Activated CD4-positive, alpha-beta T cell treated with anti-CD3 and anti-CD28 coated beads, Interleukin-2, amount 10 ng/mL, durations not matched to agents 24 days and 14 days (primary cell): ENCODE measurements at regions not wholly inside any gene's neighbourhood (a gene's known extent, or its start where the extent isn't known, plus 50 kb on each side); places are given as distances from the start of the nearest gene placed in this dataset.
"Not testable (repeated sequence)": the region's sequence is repeated elsewhere in the genome, so short reads cannot be mapped to it uniquely, and the experiment has no call there.

Experiments
- DNase-seq: peaks from one replicate; pipeline ENCODE4 v3.0.0; 2022
- H3K27ac Mint-ChIP-seq: one replicate; pipeline ENCODE4 v1.8.0; 2022; ENCODE audit warnings: mild to moderate bottlenecking, mixed read lengths
- H3K27me3 Mint-ChIP-seq: one replicate; pipeline ENCODE4 v1.8.0; 2022; ENCODE audit warnings: mixed read lengths
- H3K36me3 Mint-ChIP-seq: one replicate; pipeline ENCODE4 v1.8.0; 2022; ENCODE audit warnings: low read depth, mild to moderate bottlenecking, mixed read lengths
- H3K4me1 Mint-ChIP-seq: one replicate; pipeline ENCODE4 v1.8.0; 2021; ENCODE audit warnings: mixed read lengths
- H3K4me3 Mint-ChIP-seq: one replicate; pipeline ENCODE4 v1.8.0; 2022; ENCODE audit warnings: mild to moderate bottlenecking, moderate library complexity, mixed read lengths
- H3K9me3 Mint-ChIP-seq: one replicate; pipeline ENCODE4 v1.8.0; 2021; ENCODE audit warnings: mixed read lengths
- intact Hi-C: fragments of 100-400 bp; cut with micrococcal nuclease; formaldehyde crosslinking; loops from one replicate; pipeline ENCODE4 v1.15.1; 2023

DNA sequence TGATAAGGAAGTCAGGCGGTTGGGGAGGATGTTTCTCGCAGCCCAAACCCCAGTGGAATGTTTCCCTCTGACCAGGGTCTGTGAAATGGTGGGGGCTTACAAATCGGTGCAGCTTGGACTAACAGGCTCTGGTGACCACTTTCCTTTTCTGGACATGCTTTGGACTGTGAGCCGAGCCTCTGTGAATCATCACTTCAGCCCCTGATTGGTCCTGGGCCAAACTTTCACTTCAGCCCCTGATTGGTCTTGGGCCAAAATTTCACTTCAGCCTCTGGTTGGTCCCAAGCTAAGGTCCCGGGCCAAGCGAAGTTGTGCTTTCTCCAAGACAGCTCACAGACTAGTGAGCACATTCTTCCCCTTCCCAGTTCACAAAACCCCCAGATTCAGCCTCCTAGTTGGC is 223.7 kb upstream of the ANKRD20A1 start:
- DNase-seq, H3K9me3 Mint-ChIP-seq, H3K4me3 Mint-ChIP-seq, H3K4me1 Mint-ChIP-seq, intact Hi-C loops, H3K27ac Mint-ChIP-seq, H3K36me3 Mint-ChIP-seq, H3K27me3 Mint-ChIP-seq: not testable (repeated sequence)

DNA sequence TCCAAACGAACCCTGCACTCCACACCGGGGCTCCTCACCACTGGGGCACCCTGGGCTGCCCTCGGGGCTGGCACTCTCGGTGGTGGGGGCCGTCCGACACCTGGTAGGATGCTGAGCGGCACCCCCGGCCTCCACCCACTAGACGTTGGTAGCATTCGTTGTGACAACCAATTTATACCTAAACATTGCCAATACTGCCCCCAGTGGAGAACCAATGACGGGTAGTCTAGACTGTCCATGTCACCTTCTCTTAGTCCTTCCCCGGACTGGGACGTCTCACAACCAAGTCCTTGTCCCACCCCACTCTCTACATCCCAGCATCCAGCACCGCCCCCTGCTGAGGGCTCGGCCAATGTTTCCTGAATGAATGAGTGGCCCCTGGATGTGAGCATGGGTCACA is 246.8 kb upstream of the ANKRD20A1 start:
- H3K27ac Mint-ChIP-seq, H3K36me3 Mint-ChIP-seq, DNase-seq, intact Hi-C loops, H3K4me1 Mint-ChIP-seq, H3K4me3 Mint-ChIP-seq, H3K9me3 Mint-ChIP-seq, H3K27me3 Mint-ChIP-seq: not testable (repeated sequence)

DNA sequence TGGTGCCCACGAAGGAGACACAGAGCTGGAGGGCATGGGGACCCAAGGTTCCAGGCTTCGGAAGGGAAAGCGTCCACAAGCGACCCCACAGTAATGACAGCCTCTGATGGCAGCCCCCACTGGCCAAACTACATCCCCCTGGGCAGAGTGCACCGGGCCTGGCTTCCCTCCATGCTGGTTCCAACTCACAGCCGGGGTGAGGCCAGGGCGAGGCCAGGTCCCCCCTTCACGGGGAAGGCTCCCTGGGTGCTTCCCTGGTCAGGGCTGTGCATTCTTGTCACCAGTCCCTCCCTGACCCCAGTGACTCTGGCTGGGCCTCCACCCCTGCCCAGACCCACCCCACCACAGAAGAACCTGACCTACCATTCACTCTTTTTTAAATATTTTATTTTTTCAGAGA is 248.9 kb upstream of the ANKRD20A1 start:
- H3K9me3 Mint-ChIP-seq, H3K27ac Mint-ChIP-seq, DNase-seq, H3K4me3 Mint-ChIP-seq, intact Hi-C loops, H3K4me1 Mint-ChIP-seq, H3K27me3 Mint-ChIP-seq, H3K36me3 Mint-ChIP-seq: not testable (repeated sequence)

DNA sequence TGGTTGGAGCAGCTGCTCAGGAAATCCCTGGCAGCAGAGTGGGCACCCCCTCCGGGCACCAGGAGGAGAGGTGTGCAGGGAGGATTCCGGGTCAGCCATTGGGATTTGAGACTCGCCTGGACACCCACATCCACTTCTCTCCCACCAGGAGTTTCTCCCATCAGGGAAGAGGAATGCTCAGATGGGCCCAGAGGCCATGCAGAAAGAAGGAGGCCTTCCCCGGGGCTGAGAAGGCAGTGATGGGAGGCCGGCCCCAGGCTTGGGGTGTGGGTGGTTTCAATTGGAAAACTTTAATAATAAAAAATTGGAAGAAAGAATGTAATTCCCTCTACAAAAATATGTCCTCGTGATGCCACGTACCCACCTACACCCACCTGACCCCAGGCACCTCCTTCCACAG is 249.3 kb upstream of the ANKRD20A1 start:
- H3K27me3 Mint-ChIP-seq, H3K27ac Mint-ChIP-seq: not testable (repeated sequence)

DNA sequence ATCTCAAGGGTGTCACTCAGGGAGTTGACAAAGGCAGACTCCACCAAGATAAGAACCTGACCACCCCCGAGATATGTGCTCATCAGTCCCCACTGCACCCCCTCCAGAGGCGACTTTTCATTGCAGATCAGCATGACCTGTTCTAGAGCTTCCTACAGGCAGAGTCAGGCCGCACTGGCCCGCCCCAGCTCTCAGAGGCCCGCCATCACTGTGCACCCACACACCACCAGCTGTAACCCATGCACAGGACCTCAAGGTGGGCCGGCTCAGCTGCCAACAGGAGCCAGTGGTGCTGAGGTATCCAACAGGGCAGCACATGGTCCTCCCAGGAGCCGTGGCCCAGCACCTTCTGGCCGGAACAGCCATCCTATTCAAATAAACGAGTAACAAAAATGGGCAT is 253.6 kb upstream of the ANKRD20A1 start:
- H3K36me3 Mint-ChIP-seq, H3K4me1 Mint-ChIP-seq, DNase-seq, intact Hi-C loops, H3K4me3 Mint-ChIP-seq, H3K27me3 Mint-ChIP-seq, H3K27ac Mint-ChIP-seq, H3K9me3 Mint-ChIP-seq: not testable (repeated sequence)

More for the DNA sequence above, 249.3 kb upstream of the ANKRD20A1 start:
- H3K4me3 Mint-ChIP-seq, H3K9me3 Mint-ChIP-seq, H3K36me3 Mint-ChIP-seq, intact Hi-C loops, H3K4me1 Mint-ChIP-seq, DNase-seq: not testable (repeated sequence)

DNA sequence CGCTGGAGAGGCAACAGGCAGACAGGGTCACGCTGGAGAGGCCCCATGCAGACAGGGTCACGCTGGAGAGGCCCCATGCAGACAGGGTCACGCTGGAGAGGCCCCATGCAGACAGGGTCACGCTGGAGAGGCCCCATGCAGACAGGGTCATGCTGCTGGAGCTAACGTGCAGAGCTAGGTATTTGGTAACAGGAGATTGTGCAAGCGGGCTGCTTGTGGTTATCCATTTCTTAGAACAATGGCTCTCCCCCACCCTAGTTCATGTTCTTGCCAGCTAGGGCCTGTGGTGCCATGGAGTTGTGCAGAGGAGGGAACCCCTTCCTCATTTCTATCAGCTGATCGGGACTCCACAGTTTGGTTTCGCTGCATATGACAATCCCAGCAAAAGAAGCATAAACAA is 255.1 kb upstream of the ANKRD20A1 start:
- H3K27ac Mint-ChIP-seq, H3K4me1 Mint-ChIP-seq, intact Hi-C loops, DNase-seq, H3K36me3 Mint-ChIP-seq, H3K27me3 Mint-ChIP-seq, H3K9me3 Mint-ChIP-seq, H3K4me3 Mint-ChIP-seq: not testable (repeated sequence)

DNA sequence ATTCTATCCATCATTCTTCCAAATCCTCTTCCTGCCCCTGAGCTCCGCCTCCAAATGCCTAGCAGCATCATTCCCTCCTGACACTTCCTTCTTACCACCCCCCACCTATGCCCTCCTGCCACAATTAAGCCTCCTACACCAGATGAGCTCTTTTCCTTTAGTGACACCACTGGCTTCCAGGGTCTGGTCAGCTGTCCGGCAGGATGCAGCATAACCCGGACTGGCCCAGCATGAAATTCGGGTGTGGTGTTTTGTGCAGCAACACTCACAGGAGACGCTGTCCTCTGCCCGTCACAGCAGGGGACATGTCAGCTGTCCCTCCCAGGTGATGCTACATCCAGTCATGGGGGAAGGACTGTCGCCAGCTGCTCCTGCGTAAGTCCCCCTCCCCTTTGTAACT is 266.3 kb upstream of the ANKRD20A1 start:
- H3K9me3 Mint-ChIP-seq, H3K4me3 Mint-ChIP-seq, H3K27me3 Mint-ChIP-seq, H3K27ac Mint-ChIP-seq, intact Hi-C loops, H3K4me1 Mint-ChIP-seq, DNase-seq, H3K36me3 Mint-ChIP-seq: not testable (repeated sequence)

DNA sequence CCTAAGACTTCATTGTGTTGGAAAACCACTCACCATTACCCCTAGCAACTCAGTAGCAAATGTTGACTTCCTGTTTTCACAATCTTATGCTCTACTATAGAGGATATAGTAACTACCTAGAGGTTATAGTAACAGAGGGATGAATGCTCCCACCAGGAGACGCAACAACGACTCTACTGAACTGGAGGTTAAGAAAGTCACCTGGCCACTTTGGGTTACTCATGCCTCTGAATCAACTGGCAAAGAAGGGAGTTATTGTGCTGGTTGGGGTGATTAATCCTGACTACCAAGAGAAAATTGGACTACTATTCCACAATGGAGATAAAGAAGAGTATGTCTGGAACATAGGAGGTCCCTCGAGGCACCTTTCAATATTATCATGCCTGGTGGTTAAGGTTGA is 302.9 kb upstream of the ANKRD20A1 start:
- H3K4me3 Mint-ChIP-seq, H3K4me1 Mint-ChIP-seq, DNase-seq, H3K36me3 Mint-ChIP-seq, H3K9me3 Mint-ChIP-seq, H3K27ac Mint-ChIP-seq, intact Hi-C loops, H3K27me3 Mint-ChIP-seq: not testable (repeated sequence)

DNA sequence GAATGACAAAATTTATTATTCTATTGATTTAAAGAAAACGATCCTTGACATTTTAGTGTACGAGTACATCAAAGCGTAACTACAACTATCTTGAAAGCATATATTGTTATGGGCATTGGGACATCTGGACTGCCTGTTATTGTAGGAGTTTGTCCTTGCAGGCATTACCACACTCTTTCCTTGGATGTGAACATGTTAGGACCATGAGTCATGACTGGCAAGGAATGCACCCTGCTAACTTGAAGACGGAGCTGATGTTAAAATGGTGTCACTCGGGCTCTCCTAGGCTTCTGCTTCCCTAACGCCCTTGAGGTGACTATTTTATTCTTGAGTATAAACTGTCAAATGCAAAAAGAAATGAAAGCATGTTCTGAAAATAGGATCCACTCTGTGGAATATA is 308.7 kb upstream of the ANKRD20A1 start:
- H3K27me3 Mint-ChIP-seq, H3K36me3 Mint-ChIP-seq, DNase-seq, H3K27ac Mint-ChIP-seq, H3K4me3 Mint-ChIP-seq, H3K9me3 Mint-ChIP-seq, H3K4me1 Mint-ChIP-seq, intact Hi-C loops: not testable (repeated sequence)

DNA sequence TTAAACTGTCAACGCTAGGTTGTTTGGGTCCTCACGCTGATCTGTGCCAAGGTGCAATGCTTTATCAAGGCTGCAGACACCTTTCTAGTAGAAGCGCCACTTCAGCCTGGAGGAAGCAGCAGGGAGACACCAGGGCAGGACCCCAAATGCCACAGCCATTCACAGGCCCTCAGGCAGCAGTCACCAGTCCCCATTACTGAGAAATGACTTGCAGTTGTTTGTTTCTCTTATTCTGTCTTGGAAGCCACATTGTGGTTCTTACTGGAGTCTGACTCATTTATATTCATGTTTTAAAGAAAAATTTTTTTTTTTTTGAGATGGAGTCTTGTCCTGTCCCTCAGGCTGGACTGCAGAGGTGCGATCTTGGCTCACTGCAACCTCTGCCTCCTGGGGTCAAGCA is 328.9 kb upstream of the ANKRD20A1 start:
- not testable (repeated sequence) for H3K9me3 Mint-ChIP-seq

DNA sequence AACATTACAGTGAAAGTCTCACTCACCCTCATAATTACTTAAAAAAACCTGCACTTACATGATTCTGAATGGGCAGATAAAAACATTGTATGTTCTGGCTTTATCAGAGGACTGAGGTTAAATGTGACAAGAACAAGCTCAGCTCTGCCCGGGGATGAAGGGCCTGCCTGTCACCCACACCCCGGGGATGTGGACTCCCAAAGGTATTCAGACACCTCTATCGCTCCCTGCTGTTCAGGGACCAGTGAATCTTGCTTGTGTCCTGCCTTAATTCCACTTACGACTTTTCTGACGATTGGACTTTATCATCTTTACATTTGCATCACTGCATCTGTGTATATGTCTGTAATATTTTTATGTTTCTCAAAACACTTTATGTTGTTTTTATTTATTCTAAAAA is 341.8 kb upstream of the ANKRD20A1 start:
- H3K4me1 Mint-ChIP-seq, H3K27me3 Mint-ChIP-seq, H3K9me3 Mint-ChIP-seq, intact Hi-C loops, DNase-seq, H3K36me3 Mint-ChIP-seq, H3K4me3 Mint-ChIP-seq, H3K27ac Mint-ChIP-seq: not testable (repeated sequence)

More for the DNA sequence above, 328.9 kb upstream of the ANKRD20A1 start:
- intact Hi-C loops, H3K27me3 Mint-ChIP-seq, H3K36me3 Mint-ChIP-seq, H3K4me1 Mint-ChIP-seq, DNase-seq, H3K4me3 Mint-ChIP-seq, H3K27ac Mint-ChIP-seq: not testable (repeated sequence)

DNA sequence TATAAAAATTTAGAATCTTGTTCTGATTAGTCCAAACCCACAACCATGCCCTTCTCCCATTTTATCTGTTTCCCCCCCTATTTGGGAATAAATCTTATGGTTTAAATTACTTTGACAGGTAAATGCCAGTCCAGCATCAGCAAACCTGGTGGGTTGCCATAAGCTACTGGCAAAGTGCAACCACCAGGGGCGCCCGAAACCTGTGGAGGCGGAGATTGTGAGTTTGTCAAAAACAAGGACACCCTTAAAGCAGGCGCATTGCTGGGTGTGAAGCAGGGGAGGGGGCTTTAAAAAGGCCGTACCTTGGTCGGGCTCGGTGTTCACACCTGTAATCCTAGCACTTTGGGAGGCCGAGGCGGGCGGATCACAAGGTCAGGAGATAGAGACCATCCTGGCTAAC is 344.1 kb upstream of the ANKRD20A1 start:
- H3K4me3 Mint-ChIP-seq, intact Hi-C loops, H3K9me3 Mint-ChIP-seq: not testable (repeated sequence)

DNA sequence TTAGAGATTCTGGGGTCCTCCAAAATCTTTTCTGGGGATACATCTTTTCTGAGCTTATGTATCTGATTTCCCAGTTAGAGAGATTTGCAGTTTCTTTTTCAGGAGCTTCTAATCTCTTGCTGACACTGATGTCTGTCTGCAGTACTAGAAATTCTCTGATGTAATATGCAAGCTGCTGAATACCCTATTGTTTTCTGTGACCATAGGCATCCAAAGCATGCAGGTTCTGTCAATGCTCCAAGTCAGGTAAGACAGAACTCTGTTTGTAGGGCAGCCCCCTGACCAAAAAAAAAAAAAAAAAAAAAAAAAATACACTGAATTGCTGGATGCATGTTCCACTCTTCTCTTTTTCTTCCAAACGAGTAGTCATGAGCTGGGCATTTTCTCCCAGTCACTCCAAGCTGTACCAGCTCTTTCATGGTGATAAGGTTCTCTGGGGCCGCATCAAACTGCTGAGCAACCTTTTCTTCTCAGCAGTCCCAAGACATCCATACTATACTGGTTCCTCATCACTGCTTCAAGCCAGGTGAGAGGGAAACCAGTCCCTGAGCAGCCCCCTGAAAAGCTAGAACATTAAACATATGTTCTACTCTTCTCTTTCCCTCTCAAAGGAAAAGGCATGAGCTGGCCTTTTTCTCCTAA is 354.9 kb upstream of the ANKRD20A1 start:
- DNase-seq, H3K4me3 Mint-ChIP-seq, H3K36me3 Mint-ChIP-seq, H3K27me3 Mint-ChIP-seq, H3K9me3 Mint-ChIP-seq, H3K4me1 Mint-ChIP-seq, intact Hi-C loops, H3K27ac Mint-ChIP-seq: not testable (repeated sequence)

More for the DNA sequence above, 344.1 kb upstream of the ANKRD20A1 start:
- H3K36me3 Mint-ChIP-seq, H3K27me3 Mint-ChIP-seq, H3K4me1 Mint-ChIP-seq, H3K27ac Mint-ChIP-seq, DNase-seq: not testable (repeated sequence)

DNA sequence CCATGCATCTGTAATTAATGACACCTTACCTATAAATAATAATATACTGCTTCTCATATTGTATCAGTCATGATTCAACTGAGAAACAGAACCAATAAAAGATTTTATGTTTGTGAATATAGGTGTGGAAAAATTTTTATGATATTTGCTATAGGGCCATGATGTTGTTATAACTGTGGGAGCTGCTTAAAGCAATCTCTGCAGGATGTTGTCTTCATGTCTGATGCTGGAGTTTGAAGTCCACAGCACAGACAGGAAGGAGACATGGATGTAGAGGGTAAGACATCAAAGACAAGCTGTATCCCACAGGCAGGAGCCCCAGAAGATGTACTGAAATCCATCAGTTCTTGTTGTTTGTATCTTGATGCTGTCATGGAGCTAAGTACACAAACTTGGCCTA is 366.7 kb upstream of the ANKRD20A1 start:
- H3K27me3 Mint-ChIP-seq, intact Hi-C loops, H3K36me3 Mint-ChIP-seq, H3K4me1 Mint-ChIP-seq, H3K4me3 Mint-ChIP-seq, H3K9me3 Mint-ChIP-seq, H3K27ac Mint-ChIP-seq, DNase-seq: not testable (repeated sequence)

DNA sequence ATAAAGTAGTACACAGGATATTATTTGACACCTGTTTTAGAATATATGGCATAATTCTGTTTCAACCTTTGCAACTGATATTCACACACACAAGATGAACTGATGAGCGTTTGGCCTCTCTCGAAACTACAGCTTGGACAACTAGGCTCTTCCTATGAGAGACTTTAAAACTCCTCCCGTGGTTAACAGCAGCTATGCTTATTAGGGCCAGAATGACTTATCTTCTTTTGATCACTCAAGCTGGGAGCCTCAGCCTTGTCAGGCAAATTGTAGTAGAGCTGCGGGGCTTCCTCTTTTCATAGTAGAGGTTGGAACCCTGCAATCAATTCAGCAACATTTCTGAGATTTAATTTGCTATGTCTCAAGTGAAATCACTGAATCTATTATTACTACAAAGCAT is 381.3 kb upstream of the ANKRD20A1 start:
- H3K27me3 Mint-ChIP-seq, H3K27ac Mint-ChIP-seq, H3K4me1 Mint-ChIP-seq, H3K9me3 Mint-ChIP-seq, H3K4me3 Mint-ChIP-seq, DNase-seq, H3K36me3 Mint-ChIP-seq, intact Hi-C loops: not testable (repeated sequence)
